ENCODE measurements at regions not wholly inside any gene's neighbourhood (a gene's known extent, or its start where the extent isn't known, plus 50 kb on each side); places are given as distances from the start of the nearest gene placed in this dataset.

- Histone ChIP-seq H3K27ac (no peak overlapping the region), H3K9me3 (no peaks in the 10 kb centered on the region), H3K4me1 (no peaks in the 10 kb centered on the region), H3K4me3 (no peak overlapping the region), H3K36me3 (no peaks in the 10 kb centered on the region), H3K27me3 (no peaks in the 10 kb centered on the region)
- intact Hi-C loops (cut with DNase I): no loop called here
- 67 to 79% methylated on average over 2 of the region's 2 CpGs for WGBS, 2 donors
- DNase-seq: no peak
- TF ChIP-seq CTCF (IDR thresholded peaks at IDR 0.05) (no peak), POLR2A (IDR thresholded peaks at IDR 0.05) (no peak), EP300 (IDR thresholded peaks at IDR 0.05) (no peak), POLR2AphosphoS5 (IDR thresholded peaks at IDR 0.05) (no peak)
Observed at GRCh38 chr18:54529444-54529843, 61.6 kb upstream of the DYNAP start.

GRCh38 chr18:54530285-54530684 lies 60.8 kb upstream of the DYNAP start:
- intact Hi-C loops (cut with DNase I): no loop called here
- DNase-seq: no peak
- 52 to 85% methylated on average over 2 of the region's 2 CpGs for WGBS, 2 donors
- TF ChIP-seq POLR2AphosphoS5 (IDR thresholded peaks at IDR 0.05) (no peak), CTCF (IDR thresholded peaks at IDR 0.05) (no peak), EP300 (IDR thresholded peaks at IDR 0.05) (no peak), POLR2A (IDR thresholded peaks at IDR 0.05) (no peak)
- Histone ChIP-seq H3K27me3 (no peaks in the 10 kb centered on the region), H3K36me3 (no peaks in the 10 kb centered on the region), H3K9me3 (no peaks in the 10 kb centered on the region), H3K4me3 (no peak overlapping the region), H3K4me1 (no peaks in the 10 kb centered on the region), H3K27ac (no peak overlapping the region)

- WGBS, 2 donors: 24 to 46% methylated on average over 4 of the region's 4 CpGs
- no peaks in the 10 kb centered on the region for H3K27me3 ChIP-seq
- no peaks in the 10 kb centered on the region for H3K4me1 ChIP-seq
- TF ChIP-seq CTCF (IDR thresholded peaks at IDR 0.05) (no peak), EP300 (IDR thresholded peaks at IDR 0.05) (no peak)
- no peak overlapping the region for H3K4me3 ChIP-seq
- intact Hi-C loops (cut with DNase I): no loop called here
- H3K27ac ChIP-seq: no peak overlapping the region
- DNase-seq: no peak
- H3K9me3 ChIP-seq: no peaks in the 10 kb centered on the region
- H3K36me3 ChIP-seq: no peaks in the 10 kb centered on the region
Observed at GRCh38 chr18:54531402-54532065, 59.5 kb upstream of the DYNAP start.

- no peak overlapping the region for H3K27ac ChIP-seq
- H3K4me3 ChIP-seq: no peak overlapping the region
- H3K4me1 ChIP-seq: no peaks in the 10 kb centered on the region
- TF ChIP-seq CTCF (IDR thresholded peaks at IDR 0.05) (no peak), POLR2A (IDR thresholded peaks at IDR 0.05) (no peak), POLR2AphosphoS5 (IDR thresholded peaks at IDR 0.05) (no peak), EP300 (IDR thresholded peaks at IDR 0.05) (no peak)
- no peaks in the 10 kb centered on the region for H3K27me3 ChIP-seq
- intact Hi-C loops (cut with DNase I): no loop called here
- H3K36me3 ChIP-seq: no peaks in the 10 kb centered on the region
- DNase-seq: no peak
- no peaks in the 10 kb centered on the region for H3K9me3 ChIP-seq
Observed at GRCh38 chr18:54532222-54532621, 58.8 kb upstream of the DYNAP start.

GRCh38 chr18:54532962-54533361 lies 58.1 kb upstream of the DYNAP start:
- Histone ChIP-seq H3K4me1 (no peaks in the 10 kb centered on the region), H3K4me3 (no peak overlapping the region), H3K27ac (no peak overlapping the region), H3K36me3 (no peaks in the 10 kb centered on the region), H3K27me3 (no peaks in the 10 kb centered on the region), H3K9me3 (no peaks in the 10 kb centered on the region)
- 63 to 67% methylated on average over 1 of the region's 1 CpG for WGBS, 2 donors
- no peak for TF ChIP-seq CTCF (IDR thresholded peaks at IDR 0.05)
- no peak for TF ChIP-seq POLR2A (IDR thresholded peaks at IDR 0.05)
- TF ChIP-seq EP300 (IDR thresholded peaks at IDR 0.05): no peak
- no peak for TF ChIP-seq POLR2AphosphoS5 (IDR thresholded peaks at IDR 0.05)
- intact Hi-C loops (cut with DNase I): no loop called here
- no peak for DNase-seq
